ENCODE measurements at regions not wholly inside any gene's neighbourhood (a gene's known extent, or its start where the extent isn't known, plus 50 kb on each side); places are given as distances from the start of the nearest gene placed in this dataset.

DNA sequence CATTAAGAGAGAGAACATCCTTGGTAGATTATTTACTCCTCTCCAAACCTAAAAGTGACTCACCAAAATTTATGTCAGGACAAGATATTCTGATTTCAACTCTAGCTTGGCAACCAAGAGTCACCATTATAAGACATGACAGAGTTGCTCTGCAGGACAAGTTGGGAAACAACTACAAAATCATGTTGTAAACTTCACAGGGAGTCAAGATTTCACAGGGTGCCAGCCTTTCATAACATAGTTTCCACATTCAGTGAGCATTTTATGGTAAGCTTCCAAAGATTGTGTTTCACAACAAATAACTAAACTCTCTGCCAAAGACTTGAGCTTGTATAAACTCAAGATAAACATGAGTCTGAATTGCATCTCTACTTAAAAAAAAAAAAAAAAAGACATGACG lies 121.0 kb upstream of the DIAPH2 start:
- no peak for TF ChIP-seq EZH2 (IDR thresholded peaks at IDR 0.05; ENCODE audit: borderline replicate concordance, low read depth, low read length, severe bottlenecking)
- TF ChIP-seq, protein P1, sequence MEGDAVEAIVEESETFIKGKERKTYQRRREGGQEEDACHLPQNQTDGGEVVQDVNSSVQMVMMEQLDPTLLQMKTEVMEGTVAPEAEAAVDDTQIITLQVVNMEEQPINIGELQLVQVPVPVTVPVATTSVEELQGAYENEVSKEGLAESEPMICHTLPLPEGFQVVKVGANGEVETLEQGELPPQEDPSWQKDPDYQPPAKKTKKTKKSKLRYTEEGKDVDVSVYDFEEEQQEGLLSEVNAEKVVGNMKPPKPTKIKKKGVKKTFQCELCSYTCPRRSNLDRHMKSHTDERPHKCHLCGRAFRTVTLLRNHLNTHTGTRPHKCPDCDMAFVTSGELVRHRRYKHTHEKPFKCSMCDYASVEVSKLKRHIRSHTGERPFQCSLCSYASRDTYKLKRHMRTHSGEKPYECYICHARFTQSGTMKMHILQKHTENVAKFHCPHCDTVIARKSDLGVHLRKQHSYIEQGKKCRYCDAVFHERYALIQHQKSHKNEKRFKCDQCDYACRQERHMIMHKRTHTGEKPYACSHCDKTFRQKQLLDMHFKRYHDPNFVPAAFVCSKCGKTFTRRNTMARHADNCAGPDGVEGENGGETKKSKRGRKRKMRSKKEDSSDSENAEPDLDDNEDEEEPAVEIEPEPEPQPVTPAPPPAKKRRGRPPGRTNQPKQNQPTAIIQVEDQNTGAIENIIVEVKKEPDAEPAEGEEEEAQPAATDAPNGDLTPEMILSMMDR (IDR thresholded peaks at IDR 0.05; ENCODE audit: borderline replicate concordance, extremely low read depth, low read length, poor library complexity, severe bottlenecking): no peak
